ENCODE measurements at regions not wholly inside any gene's neighbourhood (a gene's known extent, or its start where the extent isn't known, plus 50 kb on each side); places are given as distances from the start of the nearest gene placed in this dataset.

DNA sequence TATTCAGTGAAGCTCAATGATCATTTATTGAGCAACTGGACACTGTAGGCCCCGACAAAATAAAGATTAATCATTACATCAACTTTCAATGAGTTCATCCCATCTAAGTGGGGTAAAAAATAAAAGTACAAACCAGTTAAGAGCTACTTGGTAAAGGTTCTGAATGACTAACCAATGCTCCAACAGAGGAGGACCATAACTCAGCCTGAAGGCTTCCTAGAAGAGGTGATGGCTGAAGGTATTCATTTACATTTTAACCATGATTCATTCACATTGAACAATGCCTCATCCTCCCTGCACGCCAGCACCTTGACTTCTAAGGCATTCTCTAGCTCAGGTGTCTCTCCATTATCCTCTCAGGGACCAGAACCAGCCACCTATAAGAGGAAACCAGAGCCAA, 201.4 kb downstream of the ZNF462 start:
- DNase-seq (ENCODE audit: low read depth) = no peak
- no peak for TF ChIP-seq CTCF (IDR thresholded peaks at IDR 0.05; ENCODE audit: insufficient read depth, low read depth, low read length)
- ChIA-PET CTCF (no interaction called here), POLR2A (no interaction called here)
- Histone ChIP-seq H3K36me3 (ENCODE audit: control insufficient read depth, insufficient read depth, low read length) (no peaks in the 10 kb centered on the region), H3K27me3 (ENCODE audit: control insufficient read depth, insufficient read depth, low read length) (peaks cover 2% of the 10 kb centered on the region; the same call in 1 of the 2 replicates), H3K4me3 (ENCODE audit: low read depth, low read length) (no peak overlapping the region)

- no peak for TF ChIP-seq CTCF (IDR thresholded peaks at IDR 0.05; ENCODE audit: insufficient read depth, low read depth, low read length)
- ChIA-PET CTCF (no interaction called here), POLR2A (no interaction called here)
- H3K4me3 ChIP-seq (ENCODE audit: low read depth, low read length) = no peak overlapping the region
- H3K36me3 ChIP-seq (ENCODE audit: control insufficient read depth, insufficient read depth, low read length) = no peaks in the 10 kb centered on the region
- DNase-seq (ENCODE audit: low read depth) = no peak
- peaks cover 2% of the 10 kb centered on the region; the same call in 1 of the 2 replicates for H3K27me3 ChIP-seq (ENCODE audit: control insufficient read depth, insufficient read depth, low read length)
These were observed 202.6 kb downstream of the ZNF462 start for GRCh38 chr9:107065549-107065948.

DNA sequence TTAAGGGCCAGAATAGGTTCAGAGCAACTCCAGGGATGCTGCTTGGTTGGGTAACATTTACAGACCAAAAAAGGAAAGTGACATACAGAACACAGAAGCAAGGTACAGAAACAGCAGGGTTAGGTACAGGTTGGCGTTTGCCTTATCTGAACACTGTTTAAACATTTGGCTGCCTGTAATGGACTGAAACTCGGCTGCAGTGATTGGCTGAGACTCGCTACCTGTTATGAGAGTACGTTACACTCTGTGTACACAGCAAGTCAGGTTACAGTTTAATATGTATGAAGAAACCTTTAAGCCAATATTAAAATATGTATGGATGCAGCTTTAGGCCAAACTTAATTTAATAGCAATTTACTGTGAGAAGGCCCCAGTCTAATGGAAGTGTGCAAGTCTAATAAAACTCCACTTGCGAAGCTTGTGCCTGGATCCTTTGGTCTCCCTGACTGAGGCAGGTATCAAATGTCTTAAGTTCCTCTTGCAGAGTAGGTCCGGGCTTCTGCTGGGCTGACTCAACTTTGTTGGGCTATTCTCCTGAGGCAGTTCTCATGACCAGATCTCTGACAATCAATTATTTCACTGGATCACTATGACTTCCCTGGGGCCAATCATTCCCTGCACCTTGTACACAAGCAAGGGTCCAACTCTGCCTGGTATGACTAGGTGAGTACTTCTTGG, 204.9 kb downstream of the ZNF462 start:
- no peak for DNase-seq (ENCODE audit: low read depth)
- Histone ChIP-seq H3K36me3 (ENCODE audit: control insufficient read depth, insufficient read depth, low read length) (no peaks in the 10 kb centered on the region), H3K4me3 (ENCODE audit: low read depth, low read length) (no peak overlapping the region), H3K27me3 (ENCODE audit: control insufficient read depth, insufficient read depth, low read length) (peaks cover 2% of the 10 kb centered on the region; the same call in 1 of the 2 replicates)
- TF ChIP-seq CTCF (IDR thresholded peaks at IDR 0.05; ENCODE audit: insufficient read depth, low read depth, low read length) = no peak
- CTCF ChIA-PET = no interaction called here
- POLR2A ChIA-PET = no interaction called here

DNA sequence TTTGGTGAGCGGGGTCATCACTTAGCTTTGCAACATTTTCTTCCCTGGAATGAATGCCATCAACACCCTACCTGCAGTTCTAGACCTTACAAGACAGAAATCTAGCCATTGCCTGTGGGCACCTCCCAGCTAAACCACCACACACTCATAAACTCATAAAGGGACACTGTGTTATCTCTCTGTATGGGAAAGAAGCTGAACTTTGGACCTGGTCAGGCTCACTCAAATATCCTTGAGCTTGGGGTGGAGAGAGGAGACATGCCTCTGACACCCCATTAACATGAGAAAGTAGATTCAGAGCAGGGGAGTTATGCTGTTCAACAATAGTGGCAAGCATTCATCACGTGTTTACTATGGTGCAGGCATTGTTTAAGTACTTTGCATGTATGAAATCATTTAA, 205.6 kb downstream of the ZNF462 start:
- no peak for DNase-seq (ENCODE audit: low read depth)
- no peak for TF ChIP-seq CTCF (IDR thresholded peaks at IDR 0.05; ENCODE audit: insufficient read depth, low read depth, low read length)
- no peaks in the 10 kb centered on the region; the same call in 1 of the 2 replicates for H3K27me3 ChIP-seq (ENCODE audit: control insufficient read depth, insufficient read depth, low read length)
- no peak overlapping the region for H3K4me3 ChIP-seq (ENCODE audit: low read depth, low read length)
- CTCF ChIA-PET = no interaction called here
- POLR2A ChIA-PET = no interaction called here
- H3K36me3 ChIP-seq (ENCODE audit: control insufficient read depth, insufficient read depth, low read length) = no peaks in the 10 kb centered on the region

DNA sequence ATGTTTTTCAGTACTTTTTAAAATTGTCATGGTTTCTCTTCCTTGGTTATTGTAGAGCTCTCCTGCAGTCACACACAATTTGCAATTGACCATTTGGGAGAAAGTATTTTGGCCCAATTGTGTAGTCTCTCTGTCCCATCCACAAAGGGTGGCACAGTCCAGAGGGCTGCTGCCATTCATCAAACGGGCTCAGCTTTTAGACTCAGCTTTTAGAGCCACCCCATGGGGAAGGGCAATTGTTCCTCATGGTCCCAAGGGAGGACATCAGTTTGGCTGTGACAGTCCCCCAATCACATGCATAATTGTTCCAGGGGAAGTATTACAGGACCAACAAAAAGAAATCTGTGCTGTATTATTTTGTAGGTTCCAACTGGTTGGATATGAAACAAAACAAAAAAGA, 207.6 kb downstream of the ZNF462 start:
- POLR2A ChIA-PET = no interaction called here
- no peak for TF ChIP-seq CTCF (IDR thresholded peaks at IDR 0.05; ENCODE audit: insufficient read depth, low read depth, low read length)
- Histone ChIP-seq H3K36me3 (ENCODE audit: control insufficient read depth, insufficient read depth, low read length) (no peaks in the 10 kb centered on the region), H3K4me3 (ENCODE audit: low read depth, low read length) (no peak overlapping the region), H3K27me3 (ENCODE audit: control insufficient read depth, insufficient read depth, low read length) (no peaks in the 10 kb centered on the region; the same call in 1 of the 2 replicates)
- no peak for DNase-seq (ENCODE audit: low read depth)
- CTCF ChIA-PET = interaction anchor here (1.7 kb wide), 1 partner anchor 10 kb away, joined by 3 read pairs; no protein-coding TSS in a partner anchor

Data from BJ (cell line).